ENCODE measurements at regions not wholly inside any gene's neighbourhood (a gene's known extent, or its start where the extent isn't known, plus 50 kb on each side); places are given as distances from the start of the nearest gene placed in this dataset.

DNA sequence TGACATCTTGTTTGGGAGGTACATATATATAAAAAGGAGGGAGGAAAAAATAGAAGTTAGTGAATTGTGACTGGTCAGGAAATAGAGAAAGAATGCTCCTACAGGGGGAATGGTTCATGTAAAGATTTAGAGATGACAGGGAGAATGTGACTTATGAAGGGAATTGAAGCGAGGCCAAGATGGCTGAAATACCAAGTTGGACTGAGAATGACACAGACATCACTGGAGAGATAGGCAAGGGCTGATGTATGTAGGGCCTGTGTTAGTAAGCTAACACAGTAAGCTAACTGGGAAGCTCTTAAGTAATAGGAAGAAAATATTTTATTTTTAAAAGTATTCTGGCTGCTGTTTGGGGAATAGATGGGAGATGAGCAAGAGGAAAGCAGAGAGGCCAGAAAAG is 286.3 kb downstream of the NNT start:
- TF ChIP-seq, protein P1, sequence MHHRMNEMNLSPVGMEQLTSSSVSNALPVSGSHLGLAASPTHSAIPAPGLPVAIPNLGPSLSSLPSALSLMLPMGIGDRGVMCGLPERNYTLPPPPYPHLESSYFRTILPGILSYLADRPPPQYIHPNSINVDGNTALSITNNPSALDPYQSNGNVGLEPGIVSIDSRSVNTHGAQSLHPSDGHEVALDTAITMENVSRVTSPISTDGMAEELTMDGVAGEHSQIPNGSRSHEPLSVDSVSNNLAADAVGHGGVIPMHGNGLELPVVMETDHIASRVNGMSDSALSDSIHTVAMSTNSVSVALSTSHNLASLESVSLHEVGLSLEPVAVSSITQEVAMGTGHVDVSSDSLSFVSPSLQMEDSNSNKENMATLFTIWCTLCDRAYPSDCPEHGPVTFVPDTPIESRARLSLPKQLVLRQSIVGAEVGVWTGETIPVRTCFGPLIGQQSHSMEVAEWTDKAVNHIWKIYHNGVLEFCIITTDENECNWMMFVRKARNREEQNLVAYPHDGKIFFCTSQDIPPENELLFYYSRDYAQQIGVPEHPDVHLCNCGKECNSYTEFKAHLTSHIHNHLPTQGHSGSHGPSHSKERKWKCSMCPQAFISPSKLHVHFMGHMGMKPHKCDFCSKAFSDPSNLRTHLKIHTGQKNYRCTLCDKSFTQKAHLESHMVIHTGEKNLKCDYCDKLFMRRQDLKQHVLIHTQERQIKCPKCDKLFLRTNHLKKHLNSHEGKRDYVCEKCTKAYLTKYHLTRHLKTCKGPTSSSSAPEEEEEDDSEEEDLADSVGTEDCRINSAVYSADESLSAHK (tag by site-specific recombination; IDR thresholded peaks at IDR 0.05) = no peak
- TF ChIP-seq HOXA7 (CRISPR knock-in tag; IDR thresholded peaks at IDR 0.05; ENCODE audit: borderline replicate concordance) = no peak
- TF ChIP-seq ZNF302 (tag by site-specific recombination; IDR thresholded peaks at IDR 0.05; ENCODE audit: low read depth) = no peak
- TF ChIP-seq ZNF677 (tag by site-specific recombination; IDR thresholded peaks at IDR 0.05) = no peak
- TF ChIP-seq ZNF670 (tag by site-specific recombination; IDR thresholded peaks at IDR 0.05; ENCODE audit: low read depth) = no peak
- no peak for TF ChIP-seq ZNF621 (tag by site-specific recombination; IDR thresholded peaks at IDR 0.05)
- no peak for TF ChIP-seq ZNF155 (tag by site-specific recombination; IDR thresholded peaks at IDR 0.05)
- no peak for TF ChIP-seq ZNF335 (tag by site-specific recombination; conservative IDR thresholded peaks at IDR 0.05)
- no peak for TF ChIP-seq MZF1 (tag by site-specific recombination; IDR thresholded peaks at IDR 0.05; ENCODE audit: borderline replicate concordance)
- TF ChIP-seq ZNF529 (tag by site-specific recombination; IDR thresholded peaks at IDR 0.05; ENCODE audit: insufficient replicate concordance) = no peak
- TF ChIP-seq SP3 (tag by site-specific recombination; IDR thresholded peaks at IDR 0.05) = no peak
- Histone ChIP-seq H3K27ac (ENCODE audit: extremely low read depth, low read depth, low read length) (no peak overlapping the region), H3K36me3 (ENCODE audit: control insufficient read depth in 2 of 2, insufficient read depth in 1 of 2, low read length in 2 of 2) (no peaks in the 10 kb centered on the region), H3K4me1 (ENCODE audit: control insufficient read depth, insufficient read depth, low read length) (no peaks in the 10 kb centered on the region), H3K9me3 (ENCODE audit: control insufficient read depth, insufficient read depth, low read depth, low read length) (no peaks in the 10 kb centered on the region), H3K4me3 (ENCODE audit: low read depth, low read length) (no peak overlapping the region)
- CTCF ChIA-PET = no interaction called here
- POLR2A ChIA-PET = no interaction called here

DNA sequence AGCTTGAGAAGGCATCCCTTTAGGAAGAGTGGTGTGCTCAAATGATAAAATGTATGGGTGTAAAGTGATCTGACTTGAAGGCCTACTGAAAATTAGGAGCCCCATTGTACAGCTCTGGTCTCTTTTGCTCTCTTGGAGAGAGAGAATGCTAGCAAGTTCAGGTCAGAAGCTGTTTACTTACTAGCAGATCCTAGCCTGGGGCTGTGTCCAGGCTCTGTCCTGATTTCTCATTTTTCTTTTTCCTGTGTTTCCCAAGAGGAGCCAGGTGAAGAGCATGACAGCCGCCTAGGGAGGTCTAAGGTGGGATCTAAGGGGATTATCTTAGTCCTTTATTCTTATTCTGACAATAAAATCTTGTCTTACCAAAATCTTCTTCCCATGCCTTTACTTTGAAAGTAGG is 272.8 kb downstream of the NNT start:
- POLR2A ChIA-PET = no interaction called here
- Histone ChIP-seq H3K4me3 (ENCODE audit: low read depth, low read length) (no peak overlapping the region), H3K36me3 (ENCODE audit: control insufficient read depth in 2 of 2, insufficient read depth in 1 of 2, low read length in 2 of 2) (no peaks in the 10 kb centered on the region), H3K4me1 (ENCODE audit: control insufficient read depth, insufficient read depth, low read length) (no peaks in the 10 kb centered on the region), H3K27ac (ENCODE audit: extremely low read depth, low read depth, low read length) (no peak overlapping the region), H3K9me3 (ENCODE audit: control insufficient read depth, insufficient read depth, low read depth, low read length) (no peaks in the 10 kb centered on the region)
- no peak for TF ChIP-seq ZNF146 (tag by site-specific recombination; IDR thresholded peaks at IDR 0.05)
- no peak for TF ChIP-seq ZNF155 (tag by site-specific recombination; IDR thresholded peaks at IDR 0.05)
- TF ChIP-seq ZNF24 (tag by site-specific recombination; IDR thresholded peaks at IDR 0.05) = no peak
- TF ChIP-seq ZNF391 (tag by site-specific recombination; IDR thresholded peaks at IDR 0.05; ENCODE audit: borderline replicate concordance, low read depth) = no peak
- no peak for TF ChIP-seq ZNF335 (tag by site-specific recombination; conservative IDR thresholded peaks at IDR 0.05)
- TF ChIP-seq ZNF324 (tag by site-specific recombination; IDR thresholded peaks at IDR 0.05) = no peak
- no peak for TF ChIP-seq ZNF140 (tag by site-specific recombination; IDR thresholded peaks at IDR 0.05)
- TF ChIP-seq ZNF747 (tag by site-specific recombination; IDR thresholded peaks at IDR 0.05) = no peak
- TF ChIP-seq, protein P2, sequence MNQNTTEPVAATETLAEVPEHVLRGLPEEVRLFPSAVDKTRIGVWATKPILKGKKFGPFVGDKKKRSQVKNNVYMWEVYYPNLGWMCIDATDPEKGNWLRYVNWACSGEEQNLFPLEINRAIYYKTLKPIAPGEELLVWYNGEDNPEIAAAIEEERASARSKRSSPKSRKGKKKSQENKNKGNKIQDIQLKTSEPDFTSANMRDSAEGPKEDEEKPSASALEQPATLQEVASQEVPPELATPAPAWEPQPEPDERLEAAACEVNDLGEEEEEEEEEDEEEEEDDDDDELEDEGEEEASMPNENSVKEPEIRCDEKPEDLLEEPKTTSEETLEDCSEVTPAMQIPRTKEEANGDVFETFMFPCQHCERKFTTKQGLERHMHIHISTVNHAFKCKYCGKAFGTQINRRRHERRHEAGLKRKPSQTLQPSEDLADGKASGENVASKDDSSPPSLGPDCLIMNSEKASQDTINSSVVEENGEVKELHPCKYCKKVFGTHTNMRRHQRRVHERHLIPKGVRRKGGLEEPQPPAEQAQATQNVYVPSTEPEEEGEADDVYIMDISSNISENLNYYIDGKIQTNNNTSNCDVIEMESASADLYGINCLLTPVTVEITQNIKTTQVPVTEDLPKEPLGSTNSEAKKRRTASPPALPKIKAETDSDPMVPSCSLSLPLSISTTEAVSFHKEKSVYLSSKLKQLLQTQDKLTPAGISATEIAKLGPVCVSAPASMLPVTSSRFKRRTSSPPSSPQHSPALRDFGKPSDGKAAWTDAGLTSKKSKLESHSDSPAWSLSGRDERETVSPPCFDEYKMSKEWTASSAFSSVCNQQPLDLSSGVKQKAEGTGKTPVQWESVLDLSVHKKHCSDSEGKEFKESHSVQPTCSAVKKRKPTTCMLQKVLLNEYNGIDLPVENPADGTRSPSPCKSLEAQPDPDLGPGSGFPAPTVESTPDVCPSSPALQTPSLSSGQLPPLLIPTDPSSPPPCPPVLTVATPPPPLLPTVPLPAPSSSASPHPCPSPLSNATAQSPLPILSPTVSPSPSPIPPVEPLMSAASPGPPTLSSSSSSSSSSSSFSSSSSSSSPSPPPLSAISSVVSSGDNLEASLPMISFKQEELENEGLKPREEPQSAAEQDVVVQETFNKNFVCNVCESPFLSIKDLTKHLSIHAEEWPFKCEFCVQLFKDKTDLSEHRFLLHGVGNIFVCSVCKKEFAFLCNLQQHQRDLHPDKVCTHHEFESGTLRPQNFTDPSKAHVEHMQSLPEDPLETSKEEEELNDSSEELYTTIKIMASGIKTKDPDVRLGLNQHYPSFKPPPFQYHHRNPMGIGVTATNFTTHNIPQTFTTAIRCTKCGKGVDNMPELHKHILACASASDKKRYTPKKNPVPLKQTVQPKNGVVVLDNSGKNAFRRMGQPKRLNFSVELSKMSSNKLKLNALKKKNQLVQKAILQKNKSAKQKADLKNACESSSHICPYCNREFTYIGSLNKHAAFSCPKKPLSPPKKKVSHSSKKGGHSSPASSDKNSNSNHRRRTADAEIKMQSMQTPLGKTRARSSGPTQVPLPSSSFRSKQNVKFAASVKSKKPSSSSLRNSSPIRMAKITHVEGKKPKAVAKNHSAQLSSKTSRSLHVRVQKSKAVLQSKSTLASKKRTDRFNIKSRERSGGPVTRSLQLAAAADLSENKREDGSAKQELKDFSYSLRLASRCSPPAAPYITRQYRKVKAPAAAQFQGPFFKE (tag by site-specific recombination; IDR thresholded peaks at IDR 0.05; ENCODE audit: borderline replicate concordance) = no peak
- no peak for TF ChIP-seq SETDB1 (IDR thresholded peaks at IDR 0.05; ENCODE audit: insufficient read length, low read length)
- no peak for TF ChIP-seq ZNF777 (tag by site-specific recombination; IDR thresholded peaks at IDR 0.05; ENCODE audit: borderline replicate concordance)
- TF ChIP-seq, protein P3, sequence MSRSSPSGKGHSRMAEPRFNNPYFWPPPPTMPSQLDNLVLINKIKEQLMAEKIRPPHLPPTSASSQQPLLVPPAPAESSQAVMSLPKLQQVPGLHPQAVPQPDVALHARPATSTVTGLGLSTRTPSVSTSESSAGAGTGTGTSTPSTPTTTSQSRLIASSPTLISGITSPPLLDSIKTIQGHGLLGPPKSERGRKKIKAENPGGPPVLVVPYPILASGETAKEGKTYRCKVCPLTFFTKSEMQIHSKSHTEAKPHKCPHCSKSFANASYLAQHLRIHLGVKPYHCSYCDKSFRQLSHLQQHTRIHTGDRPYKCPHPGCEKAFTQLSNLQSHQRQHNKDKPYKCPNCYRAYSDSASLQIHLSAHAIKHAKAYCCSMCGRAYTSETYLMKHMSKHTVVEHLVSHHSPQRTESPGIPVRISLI (tag by site-specific recombination; IDR thresholded peaks at IDR 0.05) = no peak
- no peak for TF ChIP-seq ZNF843 (tag by site-specific recombination; IDR thresholded peaks at IDR 0.05)
- no peak for TF ChIP-seq ZSCAN23 (tag by site-specific recombination; IDR thresholded peaks at IDR 0.05)
- TF ChIP-seq TRIM28 (IDR thresholded peaks at IDR 0.05; ENCODE audit: borderline replicate concordance, low read length) = no peak
- TF ChIP-seq ZNF394 (tag by site-specific recombination; IDR thresholded peaks at IDR 0.05; ENCODE audit: borderline replicate concordance) = no peak
- TF ChIP-seq ZNF169 (tag by site-specific recombination; IDR thresholded peaks at IDR 0.05) = no peak
- TF ChIP-seq ZNF138 (tag by site-specific recombination; IDR thresholded peaks at IDR 0.05; ENCODE audit: borderline replicate concordance) = no peak
- CTCF ChIA-PET = interaction anchor here (0.7 kb wide), 1 partner anchor 388 kb away, joined by 3 read pairs; no protein-coding TSS in a partner anchor

Measured in HEK293 (cell line).